Stomach (tissue), 8 donors: ENCODE measurements at regions not wholly inside any gene's neighbourhood (a gene's known extent, or its start where the extent isn't known, plus 50 kb on each side); places are given as distances from the start of the nearest gene placed in this dataset.
"Not testable (repeated sequence)": the region's sequence is repeated elsewhere in the genome, so short reads cannot be mapped to it uniquely, and the experiment has no call there.

Experiments
- DNase-seq, 2 donors: peaks; one replicate each; pipeline versions ENCODE4 v3.0.0 to v3.0.0-alpha.2; 2013 to 2019
- H3K27ac ChIP-seq, 5 donors: fragments of 200-600 bp in 4 of 5; sonication (generic) in 4 of 5; one replicate each; pipeline ENCODE4 v1.5.1; 2013 to 2019; ENCODE audit warnings: mild to moderate bottlenecking in 1 of 5, moderate library complexity in 1 of 5
- H3K27me3 ChIP-seq, 3 donors: fragments of 200-600 bp; sonication (generic); one replicate each; pipeline ENCODE4 v1.5.1; 2017 to 2019; ENCODE audit warnings: mixed run types in 1 of 3
- H3K36me3 ChIP-seq, 4 donors: fragments of 200-600 bp; sonication (generic); 1 replicate in 3 of 4; 2 replicates in 1 of 4; pipeline ENCODE4 v1.5.1; 2016 to 2019
- H3K4me1 ChIP-seq, 4 donors: fragments of 200-600 bp; sonication (generic); one replicate each; pipeline ENCODE4 v1.5.1; 2016 to 2019
- H3K4me3 ChIP-seq, 4 donors: fragments of 200-600 bp; sonication (generic) in 3 of 4; one replicate each; pipeline ENCODE4 v1.5.1; 2016 to 2019; ENCODE audit warnings: mild to moderate bottlenecking in 1 of 4
- H3K9me3 ChIP-seq, 4 donors: fragments of 200-600 bp; sonication (generic); one replicate each; pipeline ENCODE4 v1.5.1; 2016 to 2019
- EP300 ChIP-seq: sonication (generic); formaldehyde crosslinking; IDR thresholded peaks from one replicate; pipeline ENCODE4 v1.6.1; 2017; ENCODE audit warnings: antibody characterized with exemption
- POLR2A ChIP-seq, 4 donors: fragments of 450-650 bp; IDR thresholded peaks; one replicate each; pipeline ENCODE4 v1.6.1; 2016; ENCODE audit warnings: antibody characterized with exemption in 4 of 4, control low read depth in 2 of 4, mild to moderate bottlenecking in 1 of 4, moderate library complexity in 1 of 4
- POLR2AphosphoS5 ChIP-seq, 3 donors: sonication (generic); formaldehyde crosslinking; IDR thresholded peaks; one replicate each; pipeline ENCODE4 v1.6.1; 2016; ENCODE audit warnings: antibody characterized with exemption in 3 of 3
- WGBS, 5 donors: extraction: QIAGEN DNeasy Blood & Tissue Kit in 3 of 5; methylation state at CpG; one replicate each; pipeline versions ENCODE4 v1.1.5 to v1.1.7; 2013 to 2018; 5-methylcytosine and 5-hydroxymethylcytosine counted together
- intact Hi-C: fragments of 100-400 bp; cut with DNase I; formaldehyde crosslinking; loops from one replicate; pipeline ENCODE4 v1.15.1; 2023; ENCODE audit warnings: low total_unique reads
- TF ChIP-seq, protein P1 (sequence below), 7 experiments: fragments of 450-650 bp in 4 of 7; fragments of 200-600 bp in 3 of 7; sonication (generic) in 3 of 7; IDR thresholded peaks; one replicate each; pipeline ENCODE4 v1.5.1; 2016 to 2019; ENCODE audit warnings: antibody characterized with exemption in 7 of 7, control low read depth in 2 of 7, mild to moderate bottlenecking in 1 of 7
- donor health status: healthy with polysubstance abuse.
- donor health status: Bipolar disorder and iron deficiency.
- donor health status: healthy.

DNA sequence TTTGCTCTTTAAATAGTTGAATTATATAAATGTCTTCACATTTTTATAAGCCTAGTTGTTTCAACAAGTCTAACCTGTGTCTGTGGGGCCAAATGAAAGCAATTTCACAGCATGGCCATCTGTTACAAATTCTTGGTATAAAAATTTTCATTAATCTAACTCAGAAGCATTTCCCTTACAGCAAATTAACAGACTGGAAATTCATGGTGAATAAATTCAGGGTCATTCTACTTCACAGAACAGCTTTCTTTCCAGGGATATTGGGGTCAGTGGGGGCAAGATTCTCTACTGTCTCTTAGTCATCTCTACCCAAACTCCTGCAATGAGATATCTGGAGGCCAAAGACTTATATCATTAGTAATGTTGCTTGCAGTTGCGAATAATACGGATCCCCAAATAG is 352.1 kb downstream of the MMUT start:
- Histone ChIP-seq H3K4me1 (no peaks in the 10 kb centered on the region), H3K27ac (no peak overlapping the region), H3K36me3 (no peaks in the 10 kb centered on the region), H3K4me3 (no peak overlapping the region), H3K9me3 (no peaks in the 10 kb centered on the region), H3K27me3 (no peaks in the 10 kb centered on the region)
- 90 to 94% (median 92%) methylated on average over 2 of the region's 2 CpGs for WGBS, 5 donors
- intact Hi-C loops: no loop called here
- no peak for DNase-seq
- TF ChIP-seq POLR2A (IDR thresholded peaks at IDR 0.05): no peak
- TF ChIP-seq POLR2AphosphoS5 (IDR thresholded peaks at IDR 0.05): no peak
- TF ChIP-seq EP300: no peak
- TF ChIP-seq, protein P1, sequence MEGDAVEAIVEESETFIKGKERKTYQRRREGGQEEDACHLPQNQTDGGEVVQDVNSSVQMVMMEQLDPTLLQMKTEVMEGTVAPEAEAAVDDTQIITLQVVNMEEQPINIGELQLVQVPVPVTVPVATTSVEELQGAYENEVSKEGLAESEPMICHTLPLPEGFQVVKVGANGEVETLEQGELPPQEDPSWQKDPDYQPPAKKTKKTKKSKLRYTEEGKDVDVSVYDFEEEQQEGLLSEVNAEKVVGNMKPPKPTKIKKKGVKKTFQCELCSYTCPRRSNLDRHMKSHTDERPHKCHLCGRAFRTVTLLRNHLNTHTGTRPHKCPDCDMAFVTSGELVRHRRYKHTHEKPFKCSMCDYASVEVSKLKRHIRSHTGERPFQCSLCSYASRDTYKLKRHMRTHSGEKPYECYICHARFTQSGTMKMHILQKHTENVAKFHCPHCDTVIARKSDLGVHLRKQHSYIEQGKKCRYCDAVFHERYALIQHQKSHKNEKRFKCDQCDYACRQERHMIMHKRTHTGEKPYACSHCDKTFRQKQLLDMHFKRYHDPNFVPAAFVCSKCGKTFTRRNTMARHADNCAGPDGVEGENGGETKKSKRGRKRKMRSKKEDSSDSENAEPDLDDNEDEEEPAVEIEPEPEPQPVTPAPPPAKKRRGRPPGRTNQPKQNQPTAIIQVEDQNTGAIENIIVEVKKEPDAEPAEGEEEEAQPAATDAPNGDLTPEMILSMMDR (IDR thresholded peaks at IDR 0.05): no peak

DNA sequence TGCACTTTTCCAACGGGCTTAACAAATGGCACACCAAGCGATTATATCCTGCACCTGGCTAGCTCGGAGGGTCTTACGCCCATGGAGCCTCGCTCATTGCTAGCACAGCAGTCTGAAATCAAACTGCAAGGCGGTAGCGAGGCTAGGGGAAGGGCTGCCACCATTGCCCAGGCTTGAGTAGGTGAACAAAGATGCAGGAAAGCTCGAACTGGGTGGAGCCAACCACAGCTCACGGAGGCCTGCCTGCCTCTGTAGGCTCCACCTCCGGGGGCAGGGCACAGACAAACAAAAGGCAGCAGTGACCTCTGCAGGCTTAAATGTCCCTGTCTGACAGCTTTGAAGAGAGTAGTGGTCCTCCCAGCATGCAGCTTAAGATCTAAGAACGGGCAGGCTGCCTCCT is 365.4 kb downstream of the MMUT start:
- intact Hi-C loops, DNase-seq, H3K27me3 ChIP-seq, H3K36me3 ChIP-seq, H3K27ac ChIP-seq, H3K4me3 ChIP-seq, H3K4me1 ChIP-seq: not testable (repeated sequence)
- WGBS, 5 donors: 84 to 92% (median 87%) methylated on average over 10 to 11 of the region's 11 CpGs
- H3K9me3 ChIP-seq: peaks cover 0 to 17% (median 3%) of the 10 kb centered on the region in 4 donors

DNA sequence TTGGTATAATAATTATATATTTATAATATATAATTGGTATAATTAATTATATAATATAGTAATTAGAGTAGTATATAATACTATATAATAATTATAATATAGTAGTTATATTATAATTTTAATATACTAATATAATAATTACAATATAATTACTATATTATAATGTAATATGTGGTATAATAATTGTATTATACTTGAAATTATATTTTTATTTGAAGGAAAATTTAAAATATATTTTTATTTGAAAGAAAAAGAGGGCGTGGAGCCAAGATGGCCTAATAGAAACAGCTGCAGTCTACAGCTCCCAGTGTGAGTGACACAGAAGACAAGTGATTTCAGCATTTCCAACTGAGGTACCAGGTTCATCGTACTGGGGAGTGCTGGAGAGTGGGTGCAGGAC is 365.9 kb downstream of the MMUT start:
- Histone ChIP-seq H3K27ac (no peak overlapping the region), H3K36me3 (no peaks in the 10 kb centered on the region), H3K4me3 (no peak overlapping the region), H3K27me3 (no peaks in the 10 kb centered on the region), H3K4me1 (no peaks in the 10 kb centered on the region), H3K9me3 (peaks cover 0 to 12% (median 3%) of the 10 kb centered on the region in 4 donors)
- intact Hi-C loops: no loop called here
- WGBS, 5 donors: 57 to 82% (median 75%) methylated on average over 2 of the region's 2 CpGs
- TF ChIP-seq, protein P1 (IDR thresholded peaks at IDR 0.05): no peak
- TF ChIP-seq POLR2A (IDR thresholded peaks at IDR 0.05) (no peak), EP300 (no peak)
- no peak for DNase-seq

DNA sequence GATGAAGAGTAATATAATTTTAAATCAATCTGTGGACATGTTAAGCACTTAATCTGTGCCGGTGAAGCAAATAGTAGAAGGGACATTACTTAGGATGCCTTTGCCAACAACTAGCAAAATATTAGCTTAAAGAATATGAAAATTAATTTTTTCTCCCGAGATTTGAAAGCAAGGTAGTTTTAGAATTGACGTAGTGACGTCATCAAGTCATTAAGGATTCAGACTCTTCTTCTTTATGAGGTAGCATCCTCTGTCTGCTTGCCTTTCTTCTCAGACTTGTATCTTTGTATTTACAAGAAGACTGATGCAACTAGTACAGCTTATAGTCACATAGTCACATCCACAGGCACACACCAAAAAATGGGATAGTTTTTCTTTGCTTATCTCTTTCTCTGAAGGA is 374.4 kb downstream of the MMUT start:
- no peaks in the 10 kb centered on the region for H3K27me3 ChIP-seq
- intact Hi-C loops: no loop called here
- no peak overlapping the region for H3K4me3 ChIP-seq
- WGBS, 5 donors: 82 to 89% (median 87%) methylated on average over 4 of the region's 4 CpGs
- H3K27ac ChIP-seq: no peak overlapping the region
- no peak for TF ChIP-seq POLR2A (IDR thresholded peaks at IDR 0.05)
- H3K9me3 ChIP-seq: peaks cover 0 to 8% (median 0%) of the 10 kb centered on the region in 4 donors
- H3K36me3 ChIP-seq: no peaks in the 10 kb centered on the region
- no peak for DNase-seq
- H3K4me1 ChIP-seq: no peaks in the 10 kb centered on the region

DNA sequence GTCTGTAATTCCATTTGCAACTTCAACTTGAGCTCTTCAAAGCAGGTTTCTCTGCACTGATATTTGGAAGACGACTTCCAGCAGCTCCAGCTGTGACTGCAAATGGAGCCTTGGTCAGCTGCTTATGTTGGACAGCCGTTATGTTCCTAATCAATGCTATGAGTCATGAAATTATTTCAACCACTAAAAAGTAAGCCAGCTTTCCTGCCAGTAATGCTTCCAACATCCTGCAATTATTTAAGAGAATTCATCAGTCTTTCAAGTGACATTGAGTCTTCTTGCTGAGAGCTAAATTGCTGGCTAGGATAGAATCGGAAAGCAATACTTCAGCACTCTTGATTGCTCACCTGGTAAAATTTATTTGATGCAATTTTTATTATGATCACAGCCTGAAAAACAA is 375.7 kb downstream of the MMUT start:
- Histone ChIP-seq H3K4me3 (no peak overlapping the region), H3K4me1 (no peaks in the 10 kb centered on the region), H3K27ac (no peak overlapping the region), H3K36me3 (no peaks in the 10 kb centered on the region), H3K27me3 (no peaks in the 10 kb centered on the region), H3K9me3 (peaks cover 0 to 8% (median 0%) of the 10 kb centered on the region in 4 donors)
- WGBS, 5 donors: 48 to 73% (median 63%) methylated on average over 3 of the region's 3 CpGs
- DNase-seq: no peak
- intact Hi-C loops: no loop called here
- TF ChIP-seq POLR2A (IDR thresholded peaks at IDR 0.05) (no peak), POLR2AphosphoS5 (IDR thresholded peaks at IDR 0.05) (no peak), EP300 (no peak)
- TF ChIP-seq, protein P1 (IDR thresholded peaks at IDR 0.05): no peak

DNA sequence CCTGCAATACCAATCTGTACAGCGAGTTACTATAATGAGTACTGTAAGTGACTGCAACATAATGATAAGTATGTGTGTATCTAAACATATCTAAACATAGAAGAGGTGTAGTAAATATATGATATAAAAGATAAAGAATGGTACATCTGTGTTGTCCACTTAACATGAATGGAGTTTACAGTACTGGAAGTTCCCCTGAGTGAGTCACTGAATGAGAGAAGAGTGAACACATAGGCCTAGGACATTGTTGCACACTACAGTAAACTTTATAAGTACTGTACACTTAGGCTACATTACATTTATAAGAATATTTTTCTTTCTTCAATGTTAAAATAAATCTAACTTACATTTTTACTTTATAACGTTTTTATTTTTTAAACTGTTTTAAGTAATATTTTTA is 380.4 kb downstream of the MMUT start:
- H3K9me3 ChIP-seq: peaks cover 0 to 8% (median 0%) of the 10 kb centered on the region in 4 donors
- intact Hi-C loops: no loop called here
- no peaks in the 10 kb centered on the region for H3K36me3 ChIP-seq
- DNase-seq: no peak
- H3K27me3 ChIP-seq: no peaks in the 10 kb centered on the region
- H3K27ac ChIP-seq: no peak overlapping the region
- TF ChIP-seq POLR2A (IDR thresholded peaks at IDR 0.05) (no peak), EP300 (no peak), POLR2AphosphoS5 (IDR thresholded peaks at IDR 0.05) (no peak)
- TF ChIP-seq, protein P1 (IDR thresholded peaks at IDR 0.05): no peak
- no peak overlapping the region for H3K4me3 ChIP-seq
- no peaks in the 10 kb centered on the region for H3K4me1 ChIP-seq
- 66 to 79% (median 74%) methylated on average over 2 of the region's 2 CpGs for WGBS, 5 donors
